GM20000 (cell line): ENCODE measurements at regions not wholly inside any gene's neighbourhood (a gene's known extent, or its start where the extent isn't known, plus 50 kb on each side); places are given as distances from the start of the nearest gene placed in this dataset.

Experiments
- DNase-seq: peaks from one replicate; pipeline ENCODE4 v3.0.0; 2012; ENCODE audit warnings: low spot score
- TF ChIP-seq, protein P1 (sequence below): IDR thresholded peaks from 2 replicates; pipeline ENCODE4 v1.5.1; 2012; ENCODE audit warnings: mild to moderate bottlenecking, control low read depth; ENCODE audit errors: extremely low read depth, missing control alignments

DNA sequence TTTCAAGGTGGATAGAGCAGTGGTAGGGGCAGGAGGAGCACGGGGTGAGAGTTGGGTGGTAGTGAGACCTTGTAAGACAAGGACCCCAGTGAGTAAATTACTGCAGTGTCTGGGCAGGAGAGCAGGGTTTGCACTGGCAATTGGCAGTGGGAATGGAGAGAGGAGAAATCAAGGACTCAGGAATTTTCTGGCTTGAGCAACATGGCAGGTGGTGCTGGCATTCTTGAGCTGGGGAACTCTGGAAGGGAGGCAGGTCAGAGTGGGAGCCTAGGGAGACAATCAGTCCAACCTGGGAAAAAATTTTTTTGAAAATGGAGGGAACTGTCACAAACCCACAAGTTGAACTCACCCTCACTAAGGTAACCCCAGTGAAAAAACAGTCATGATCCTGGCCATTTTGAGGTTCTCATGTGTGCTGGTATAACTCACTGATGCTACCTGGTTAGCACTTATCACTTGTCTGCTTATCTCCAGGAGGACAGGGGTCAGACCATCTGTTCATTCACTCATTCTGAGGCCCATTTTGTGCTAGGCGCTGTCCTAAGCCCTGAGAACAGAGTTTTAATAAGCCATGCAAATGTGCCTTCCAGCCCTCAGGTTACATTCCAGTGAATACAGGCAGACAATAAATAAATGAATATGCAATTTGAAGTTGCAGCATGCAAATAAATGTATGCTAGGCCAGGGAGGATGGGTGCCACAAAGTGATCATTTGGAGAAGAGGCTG is 92.2 kb upstream of the SEC11C start:
- TF ChIP-seq, protein P1, sequence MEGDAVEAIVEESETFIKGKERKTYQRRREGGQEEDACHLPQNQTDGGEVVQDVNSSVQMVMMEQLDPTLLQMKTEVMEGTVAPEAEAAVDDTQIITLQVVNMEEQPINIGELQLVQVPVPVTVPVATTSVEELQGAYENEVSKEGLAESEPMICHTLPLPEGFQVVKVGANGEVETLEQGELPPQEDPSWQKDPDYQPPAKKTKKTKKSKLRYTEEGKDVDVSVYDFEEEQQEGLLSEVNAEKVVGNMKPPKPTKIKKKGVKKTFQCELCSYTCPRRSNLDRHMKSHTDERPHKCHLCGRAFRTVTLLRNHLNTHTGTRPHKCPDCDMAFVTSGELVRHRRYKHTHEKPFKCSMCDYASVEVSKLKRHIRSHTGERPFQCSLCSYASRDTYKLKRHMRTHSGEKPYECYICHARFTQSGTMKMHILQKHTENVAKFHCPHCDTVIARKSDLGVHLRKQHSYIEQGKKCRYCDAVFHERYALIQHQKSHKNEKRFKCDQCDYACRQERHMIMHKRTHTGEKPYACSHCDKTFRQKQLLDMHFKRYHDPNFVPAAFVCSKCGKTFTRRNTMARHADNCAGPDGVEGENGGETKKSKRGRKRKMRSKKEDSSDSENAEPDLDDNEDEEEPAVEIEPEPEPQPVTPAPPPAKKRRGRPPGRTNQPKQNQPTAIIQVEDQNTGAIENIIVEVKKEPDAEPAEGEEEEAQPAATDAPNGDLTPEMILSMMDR, result no peak
- DNase-seq, result no peak

DNA sequence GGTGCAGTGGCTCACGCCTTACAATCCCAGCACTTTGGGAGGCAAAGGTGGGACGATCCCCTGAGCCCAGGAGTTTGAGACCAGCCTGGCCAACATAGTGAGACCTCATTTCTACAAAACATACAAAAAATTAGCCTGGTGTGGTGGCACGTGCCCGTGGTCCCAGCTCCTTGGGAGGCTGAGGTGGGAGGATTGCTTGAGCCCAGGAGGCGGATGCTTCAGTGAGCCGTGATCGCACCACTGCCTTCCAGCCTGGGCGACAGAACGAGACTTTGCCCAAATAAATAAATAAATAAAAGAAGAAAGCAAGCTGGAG is 91.7 kb upstream of the SEC11C start:
- no peak for DNase-seq
- TF ChIP-seq, protein P1, result no peak

DNA sequence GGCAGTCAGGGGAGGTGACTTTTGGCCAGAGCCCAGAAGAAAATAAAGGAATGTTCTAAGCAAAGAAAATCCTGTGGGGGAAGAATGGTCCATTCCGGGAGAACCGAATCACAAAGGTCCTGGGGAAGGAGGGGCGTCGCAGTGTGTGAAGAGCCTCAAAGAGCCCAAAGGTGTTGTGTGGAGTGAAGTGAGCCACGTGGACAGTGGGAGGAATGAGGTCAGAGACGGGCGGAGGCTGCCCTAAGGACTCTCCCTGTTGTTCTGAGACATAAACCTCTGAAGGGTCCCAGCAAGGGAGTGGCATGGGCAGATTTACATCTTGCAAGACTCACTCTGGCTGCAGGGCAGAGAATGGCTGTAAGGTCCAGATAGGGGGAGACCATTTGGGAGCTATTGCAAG is 91.3 kb upstream of the SEC11C start:
- TF ChIP-seq, protein P1, result no peak
- no peak for DNase-seq

DNA sequence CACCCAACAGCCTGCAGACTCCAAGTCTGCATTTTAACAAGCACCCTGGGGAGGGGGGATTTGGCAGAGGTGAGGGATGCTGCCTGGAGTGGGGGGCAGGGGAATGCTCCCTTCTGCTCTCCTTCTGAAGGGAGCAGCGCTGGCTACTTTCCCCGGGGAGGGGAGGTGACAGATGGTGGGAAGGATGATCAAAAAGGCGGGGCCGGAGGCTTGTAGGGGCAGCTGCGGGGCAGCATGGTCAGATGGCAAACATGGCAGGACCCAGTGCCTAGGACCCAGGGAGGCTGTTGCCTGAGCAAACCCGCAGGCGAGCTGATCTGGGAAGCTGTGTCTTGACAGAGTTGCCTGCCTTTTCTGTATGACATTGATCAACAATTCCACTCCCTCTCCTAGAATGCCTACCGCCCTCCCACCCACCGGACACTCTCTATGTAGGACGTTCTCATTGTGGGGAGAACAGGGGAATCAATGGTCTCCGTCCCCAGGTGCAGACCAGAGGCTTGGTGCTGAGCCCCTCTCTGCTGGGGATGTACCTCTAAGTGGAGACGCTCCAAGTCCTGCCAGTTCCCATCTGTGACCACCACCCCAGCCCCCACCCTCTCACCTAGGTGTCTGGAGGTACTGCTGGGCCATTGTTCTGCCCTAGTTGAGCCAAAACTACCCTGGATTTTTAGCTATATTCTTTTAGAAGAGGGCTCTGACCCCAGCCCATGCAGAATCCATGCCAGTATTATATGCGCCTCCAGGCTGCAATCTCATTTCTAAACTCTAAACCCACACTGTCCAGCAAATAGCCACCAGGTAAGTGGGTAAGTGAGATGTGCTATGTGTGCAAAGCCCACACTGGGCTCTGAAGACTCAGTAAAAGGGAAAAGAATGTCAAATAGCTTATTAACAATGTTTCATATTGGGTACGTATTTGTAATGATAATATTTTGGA is 89.7 kb upstream of the SEC11C start:
- DNase-seq, result no peak
- TF ChIP-seq, protein P1, result no peak

DNA sequence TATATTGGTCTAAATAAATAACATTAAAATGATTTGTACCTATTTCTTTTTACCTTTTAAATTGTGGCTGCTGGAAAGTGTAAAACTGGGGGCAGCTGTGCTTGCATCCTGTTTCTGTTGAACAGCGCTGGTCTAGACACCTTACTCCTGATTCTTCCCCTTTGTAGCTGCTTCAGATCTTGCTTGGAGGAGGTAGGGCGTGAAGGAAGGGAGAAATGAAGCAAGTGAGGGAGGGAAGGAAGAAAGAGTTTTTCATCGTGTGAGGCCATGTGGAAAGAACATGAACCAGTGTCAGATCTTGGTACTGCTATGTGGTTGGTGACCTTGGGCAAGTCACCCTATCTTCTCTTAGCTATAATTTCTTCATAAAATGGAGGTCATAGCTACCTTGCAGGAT is 89.0 kb upstream of the SEC11C start:
- TF ChIP-seq, protein P1, result no peak
- no peak for DNase-seq

DNA sequence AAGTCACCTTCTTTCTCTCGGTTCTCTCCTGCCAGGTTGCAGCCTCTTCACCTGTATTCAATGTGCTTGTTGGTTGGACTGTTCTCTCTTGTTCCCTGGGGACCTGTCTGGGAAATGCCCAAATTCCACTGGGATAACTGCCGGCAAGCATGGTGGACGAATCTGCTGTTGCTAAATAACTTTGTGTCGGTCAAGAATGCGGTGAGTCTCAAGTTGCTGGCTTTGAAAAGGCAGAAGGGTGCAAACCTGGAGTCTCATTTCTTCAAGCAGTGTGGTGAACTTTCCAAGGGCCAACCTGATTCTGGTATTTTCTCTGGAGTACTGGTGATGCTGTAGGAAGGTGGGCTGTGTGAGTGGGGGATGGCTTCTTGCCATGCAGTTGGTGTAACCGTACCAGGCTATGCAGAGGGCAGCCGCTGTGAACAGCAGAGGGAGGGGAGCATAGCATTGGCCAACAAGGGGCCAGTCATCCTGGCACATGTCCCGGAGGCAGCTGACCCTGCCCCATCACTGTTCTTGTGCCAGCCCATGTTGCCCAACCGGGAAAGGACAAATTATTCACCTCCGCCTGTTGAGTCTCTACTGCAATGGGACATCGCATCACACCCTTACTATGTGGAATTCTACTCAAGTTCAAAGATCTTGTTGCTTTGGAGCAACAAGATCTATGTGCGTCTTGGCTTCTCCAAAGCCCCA is 88.1 kb upstream of the SEC11C start:
- no peak for DNase-seq
- TF ChIP-seq, protein P1, result no peak
